ENCODE measurements at regions not wholly inside any gene's neighbourhood (a gene's known extent, or its start where the extent isn't known, plus 50 kb on each side); places are given as distances from the start of the nearest gene placed in this dataset.

DNA sequence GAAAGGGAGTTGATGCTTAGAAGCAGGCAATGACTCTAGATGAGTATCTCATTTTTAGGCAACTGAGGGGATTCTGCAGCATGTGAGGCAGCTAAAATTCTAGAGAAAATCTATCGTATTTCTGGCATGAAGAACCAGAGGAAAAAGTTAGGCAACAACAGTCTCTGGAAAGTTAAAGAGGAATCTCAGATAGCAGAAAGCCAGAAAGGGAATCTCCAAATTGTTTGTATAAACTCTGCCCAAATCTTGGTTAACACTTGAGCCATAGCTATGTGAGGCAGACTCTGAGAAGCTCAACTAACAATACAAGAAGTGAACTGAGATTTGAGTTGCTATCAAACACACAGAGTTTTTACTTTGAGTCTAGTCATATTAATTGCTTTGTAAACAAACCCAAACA lies 215.8 kb upstream of the FZD8 start:
- Histone ChIP-seq H3K4me3 (no peak overlapping the region), H3K36me3 (no peaks in the 10 kb centered on the region), H3K27me3 (no peaks in the 10 kb centered on the region), H3K4me1 (no peaks in the 10 kb centered on the region), H3K9me3 (peaks cover 0 to 8% of the 10 kb centered on the region in 2 donors), H3K27ac (no peak overlapping the region)
- ATAC-seq (no peak), DNase-seq (no peak)
- intact Hi-C loops (cut with DNase I) = no loop called here
- TF ChIP-seq, protein P1, sequence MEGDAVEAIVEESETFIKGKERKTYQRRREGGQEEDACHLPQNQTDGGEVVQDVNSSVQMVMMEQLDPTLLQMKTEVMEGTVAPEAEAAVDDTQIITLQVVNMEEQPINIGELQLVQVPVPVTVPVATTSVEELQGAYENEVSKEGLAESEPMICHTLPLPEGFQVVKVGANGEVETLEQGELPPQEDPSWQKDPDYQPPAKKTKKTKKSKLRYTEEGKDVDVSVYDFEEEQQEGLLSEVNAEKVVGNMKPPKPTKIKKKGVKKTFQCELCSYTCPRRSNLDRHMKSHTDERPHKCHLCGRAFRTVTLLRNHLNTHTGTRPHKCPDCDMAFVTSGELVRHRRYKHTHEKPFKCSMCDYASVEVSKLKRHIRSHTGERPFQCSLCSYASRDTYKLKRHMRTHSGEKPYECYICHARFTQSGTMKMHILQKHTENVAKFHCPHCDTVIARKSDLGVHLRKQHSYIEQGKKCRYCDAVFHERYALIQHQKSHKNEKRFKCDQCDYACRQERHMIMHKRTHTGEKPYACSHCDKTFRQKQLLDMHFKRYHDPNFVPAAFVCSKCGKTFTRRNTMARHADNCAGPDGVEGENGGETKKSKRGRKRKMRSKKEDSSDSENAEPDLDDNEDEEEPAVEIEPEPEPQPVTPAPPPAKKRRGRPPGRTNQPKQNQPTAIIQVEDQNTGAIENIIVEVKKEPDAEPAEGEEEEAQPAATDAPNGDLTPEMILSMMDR (IDR thresholded peaks at IDR 0.05) = no peak

DNA sequence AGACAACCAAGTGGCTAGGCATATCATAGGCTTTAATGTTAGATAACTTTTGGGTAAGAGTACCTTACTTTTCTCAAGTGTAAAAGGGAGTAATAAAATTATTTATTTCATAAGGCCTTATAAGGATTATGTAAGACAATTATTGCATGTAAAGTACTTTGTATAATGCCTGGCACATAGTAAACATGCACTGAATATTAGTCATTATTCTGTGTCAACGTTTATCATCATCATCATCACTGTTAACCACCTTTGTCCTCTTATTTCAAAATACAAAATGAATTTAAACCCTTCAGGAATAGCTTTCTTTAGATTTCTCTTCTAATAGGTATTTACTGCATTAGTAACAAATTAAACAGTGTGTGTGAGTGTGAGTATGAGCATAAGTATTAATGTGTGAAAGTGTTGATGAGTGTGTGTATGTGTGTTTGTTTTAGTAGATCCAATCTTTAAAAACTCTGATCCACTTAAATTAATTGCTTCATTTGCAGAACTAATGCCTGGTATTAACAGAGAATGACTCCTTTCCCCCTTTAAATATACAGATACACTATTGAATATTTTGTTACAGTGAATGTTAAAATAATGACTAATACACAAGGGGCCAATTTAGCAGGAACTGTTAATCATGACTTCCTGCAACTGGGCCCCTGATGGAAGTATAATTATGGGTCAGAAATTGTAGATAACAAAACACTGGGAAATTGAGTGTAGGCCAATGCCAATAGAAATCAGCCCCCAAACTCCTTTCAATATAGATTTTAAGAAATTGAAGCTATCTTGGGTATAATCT lies 213.3 kb upstream of the FZD8 start:
- no peak for ATAC-seq
- H3K9me3 ChIP-seq = peaks cover 0 to 2% of the 10 kb centered on the region in 2 donors
- no peaks in the 10 kb centered on the region for H3K4me1 ChIP-seq
- H3K4me3 ChIP-seq = no peak overlapping the region
- intact Hi-C loops (cut with DNase I) = no loop called here
- no peak for DNase-seq
- no peak overlapping the region for H3K27ac ChIP-seq
- no peaks in the 10 kb centered on the region for H3K27me3 ChIP-seq
- TF ChIP-seq, protein P1 (IDR thresholded peaks at IDR 0.05) = no peak
- no peaks in the 10 kb centered on the region for H3K36me3 ChIP-seq

DNA sequence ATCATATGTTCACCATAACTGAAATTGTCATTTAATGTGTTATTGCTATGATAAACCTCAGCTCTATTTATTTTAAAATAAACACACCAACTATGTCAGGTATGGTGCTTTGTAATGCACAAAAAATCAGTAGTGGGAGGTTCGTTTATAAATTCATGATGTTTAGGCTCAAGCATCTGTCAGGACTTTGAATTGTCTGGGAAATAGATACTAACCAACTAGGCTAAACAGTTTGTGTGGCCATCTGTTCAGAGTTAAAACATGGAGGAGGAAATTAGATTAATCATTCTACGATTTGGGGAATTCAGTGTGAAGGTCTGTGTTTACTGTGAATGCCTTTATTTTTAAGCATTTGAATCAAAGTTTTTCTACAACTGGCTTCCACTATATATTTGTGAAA lies 212.6 kb upstream of the FZD8 start:
- Histone ChIP-seq H3K4me3 (no peak overlapping the region), H3K36me3 (no peaks in the 10 kb centered on the region), H3K27me3 (no peaks in the 10 kb centered on the region), H3K27ac (no peak overlapping the region), H3K9me3 (peaks cover 0 to 2% of the 10 kb centered on the region in 2 donors), H3K4me1 (no peaks in the 10 kb centered on the region)
- ATAC-seq = no peak
- DNase-seq = no peak
- intact Hi-C loops (cut with DNase I) = no loop called here
- TF ChIP-seq, protein P1 (IDR thresholded peaks at IDR 0.05) = no peak

DNA sequence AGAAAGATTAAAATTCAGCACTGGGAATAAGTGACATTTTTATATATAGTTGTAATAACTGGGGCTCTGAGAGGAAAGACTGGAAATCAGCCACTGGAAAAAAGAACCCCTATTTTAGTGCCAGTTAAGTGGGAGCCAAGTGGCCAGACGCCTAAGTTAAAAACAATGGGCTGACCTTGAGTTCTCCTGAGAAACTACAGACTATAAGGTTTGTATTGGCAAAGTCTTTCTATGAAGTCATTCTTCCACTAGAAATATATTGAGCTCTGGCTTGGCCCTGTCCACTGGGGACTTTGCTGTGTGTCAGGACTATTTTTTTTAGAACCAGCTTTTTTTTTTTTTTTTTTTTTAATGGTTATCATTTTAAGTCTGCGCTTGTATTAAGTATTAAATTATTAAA lies 210.6 kb upstream of the FZD8 start:
- TF ChIP-seq, protein P1 (IDR thresholded peaks at IDR 0.05) = no peak

DNA sequence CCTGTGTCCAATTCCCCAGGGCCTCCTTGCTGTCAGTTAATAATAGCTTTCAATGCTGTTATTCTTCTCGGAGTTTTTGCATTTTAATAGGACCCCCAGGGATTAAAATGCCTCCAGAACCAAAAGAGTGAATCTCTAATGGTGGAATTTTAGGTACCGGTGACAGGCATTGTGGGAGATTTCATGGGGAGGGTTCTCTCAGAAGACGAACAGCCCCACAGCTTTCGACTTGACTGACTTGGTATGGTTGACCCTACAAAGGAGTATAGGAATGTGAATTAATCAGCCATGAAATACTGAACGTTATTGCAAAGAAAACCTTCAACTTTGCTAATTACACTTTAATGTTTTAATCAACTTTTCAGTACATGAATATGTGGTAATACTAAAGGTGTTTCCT lies 206.3 kb upstream of the FZD8 start:
- Histone ChIP-seq H3K27me3 (no peaks in the 10 kb centered on the region), H3K4me3 (no peak overlapping the region), H3K9me3 (no peaks in the 10 kb centered on the region), H3K27ac (no peak overlapping the region), H3K4me1 (no peaks in the 10 kb centered on the region), H3K36me3 (no peaks in the 10 kb centered on the region)
- TF ChIP-seq, protein P1 (IDR thresholded peaks at IDR 0.05) = no peak
- intact Hi-C loops (cut with DNase I) = no loop called here
- ATAC-seq (no peak), DNase-seq (no peak)

More for the DNA sequence above, 210.6 kb upstream of the FZD8 start:
- intact Hi-C loops (cut with DNase I) = no loop called here
- Histone ChIP-seq H3K4me3 (no peak overlapping the region), H3K9me3 (peaks cover 0 to 2% of the 10 kb centered on the region in 2 donors), H3K27me3 (no peaks in the 10 kb centered on the region), H3K4me1 (no peaks in the 10 kb centered on the region), H3K36me3 (no peaks in the 10 kb centered on the region), H3K27ac (no peak overlapping the region)
- ATAC-seq (no peak), DNase-seq (no peak)

All from left lung (tissue), 4 donors.